Epidermal melanocyte (primary cell): ENCODE measurements at regions not wholly inside any gene's neighbourhood (a gene's known extent, or its start where the extent isn't known, plus 50 kb on each side); places are given as distances from the start of the nearest gene placed in this dataset.

Experiments used
- DNase-seq: peaks from one replicate; pipeline ENCODE4 v3.0.0; 2011; ENCODE audit warnings: low spot score; ENCODE audit not compliant: insufficient read length

DNA sequence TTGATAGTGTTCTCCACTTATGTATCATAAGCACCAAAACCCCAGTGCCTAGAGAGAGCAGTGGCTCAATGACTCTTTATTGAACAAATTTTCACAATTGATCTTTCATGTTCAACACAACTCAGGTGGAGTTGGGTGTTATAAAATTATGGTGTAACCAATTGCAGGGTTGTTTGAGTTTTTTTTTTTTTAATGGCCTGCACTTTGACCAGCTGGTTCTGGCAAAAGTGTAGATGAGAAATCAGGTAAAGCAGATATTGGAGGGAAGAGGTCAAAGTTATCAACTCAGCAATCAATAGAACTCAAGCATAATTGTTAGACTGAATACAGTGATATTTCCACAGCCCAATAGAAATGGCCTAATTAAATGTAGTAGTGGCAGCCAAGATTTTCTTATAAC is 1386.3 kb downstream of the SUCLG1 start:
- DNase-seq, result no peak

DNA sequence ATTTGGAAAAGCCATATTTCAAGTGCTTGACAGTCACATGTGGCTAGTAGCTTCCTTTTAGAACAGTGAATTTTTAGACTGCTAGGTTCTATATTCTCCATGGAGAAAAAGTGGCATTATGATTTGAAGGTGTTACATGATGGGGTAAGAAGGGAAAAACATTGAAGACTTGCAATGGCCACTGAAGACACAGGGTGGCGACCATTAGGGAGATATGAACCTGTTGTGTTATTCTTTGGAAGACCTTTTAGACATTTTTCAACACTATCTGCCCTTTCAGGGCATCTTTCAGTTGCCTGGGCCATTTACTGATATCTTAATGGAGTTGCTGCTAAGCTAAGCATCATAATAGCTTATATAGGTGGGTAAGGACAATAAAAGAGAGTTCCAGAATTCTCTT is 1387.2 kb downstream of the SUCLG1 start:
- no peak for DNase-seq

DNA sequence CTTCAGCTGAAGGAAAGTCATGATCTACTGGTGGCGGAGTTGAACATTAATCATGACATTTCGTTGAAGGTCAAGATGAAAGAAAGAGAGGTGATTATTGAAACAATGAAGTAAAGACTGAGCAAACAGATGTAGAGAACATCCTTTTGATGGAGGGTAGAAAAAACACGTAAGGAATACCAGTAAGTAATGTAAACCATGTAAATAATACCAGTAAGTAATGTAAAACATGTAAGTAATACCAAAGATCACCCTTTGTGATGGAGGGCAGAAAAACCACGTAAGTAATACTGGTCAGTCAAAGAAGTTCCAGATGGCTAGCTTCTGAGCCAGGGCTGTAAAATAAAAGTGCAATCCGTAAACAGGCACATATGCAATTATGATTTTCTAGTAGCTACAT is 1387.7 kb downstream of the SUCLG1 start:
- DNase-seq, result no peak

DNA sequence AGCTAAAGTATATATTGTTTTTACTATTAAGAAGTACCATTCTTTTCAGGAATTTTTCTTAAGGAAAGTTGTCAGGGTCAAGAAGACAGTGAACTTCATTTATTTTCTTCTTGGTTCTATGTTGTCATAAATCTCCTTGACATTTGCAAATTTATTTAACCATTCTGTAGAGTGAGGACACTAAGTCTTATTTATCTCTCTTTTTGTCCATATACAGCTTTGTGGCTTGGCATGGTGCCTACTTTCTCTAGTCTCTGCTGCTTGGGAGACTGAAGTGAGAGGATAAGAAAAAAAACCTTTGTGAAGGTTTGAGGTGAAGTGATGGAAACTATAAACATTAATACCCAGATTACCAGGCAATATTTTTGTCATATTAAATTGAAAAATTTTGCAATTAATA is 1389.4 kb downstream of the SUCLG1 start:
- no peak for DNase-seq

DNA sequence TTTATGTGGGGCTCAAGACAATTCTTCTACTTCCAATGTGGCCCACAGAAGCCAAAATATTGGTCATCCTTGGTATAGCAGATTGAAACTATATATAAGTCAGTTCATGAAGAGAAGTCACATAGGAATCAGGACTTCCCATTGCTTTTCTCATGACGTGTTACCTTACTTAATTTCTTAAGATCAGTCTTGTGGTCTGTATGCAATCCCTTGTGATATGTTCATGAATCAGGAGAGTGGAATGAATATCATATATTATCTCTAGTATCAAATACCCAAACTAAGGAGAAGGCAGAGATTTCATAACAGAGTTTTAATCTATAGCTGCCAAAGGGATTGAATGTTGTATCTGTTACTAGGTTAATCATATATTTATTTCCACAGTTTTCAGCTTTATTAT is 1390.4 kb downstream of the SUCLG1 start:
- no peak for DNase-seq

DNA sequence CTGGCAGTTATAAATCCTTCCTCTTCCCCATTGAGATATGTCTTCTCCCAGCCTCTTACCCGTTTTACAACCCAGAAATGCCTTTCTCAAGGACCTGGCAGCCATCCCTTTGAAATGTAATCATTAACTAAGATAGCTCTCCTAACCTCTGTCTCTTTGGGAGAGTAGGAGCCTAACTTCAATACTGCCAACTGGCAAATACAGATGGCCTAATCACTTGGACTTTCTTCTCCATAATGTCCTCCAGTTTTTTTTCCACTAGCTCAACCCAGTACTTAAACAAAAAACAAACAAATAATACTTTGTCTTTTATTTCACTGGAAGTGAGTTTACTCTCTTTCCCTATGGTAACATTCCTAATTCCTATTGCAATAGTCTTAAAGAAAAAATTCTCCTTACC is 1391.1 kb downstream of the SUCLG1 start:
- no peak for DNase-seq

DNA sequence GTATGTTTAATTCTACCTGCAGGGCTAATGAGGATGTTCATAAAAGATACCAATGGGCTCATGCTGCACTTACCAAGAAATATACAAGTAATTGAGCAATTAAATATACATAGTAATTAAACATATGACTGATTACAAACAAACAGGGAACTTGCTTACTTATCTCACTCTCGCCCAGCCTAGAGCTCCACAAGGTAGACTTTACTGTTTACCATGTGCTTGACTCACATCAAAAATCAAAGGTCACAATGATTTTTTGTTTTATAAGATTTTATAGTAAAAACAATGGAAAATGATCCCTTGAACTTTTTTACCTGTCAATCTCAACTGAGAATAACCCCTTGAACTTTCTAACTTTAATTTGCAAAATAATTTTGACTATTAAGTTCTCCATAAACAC is 1395.1 kb downstream of the SUCLG1 start:
- DNase-seq, result no peak

DNA sequence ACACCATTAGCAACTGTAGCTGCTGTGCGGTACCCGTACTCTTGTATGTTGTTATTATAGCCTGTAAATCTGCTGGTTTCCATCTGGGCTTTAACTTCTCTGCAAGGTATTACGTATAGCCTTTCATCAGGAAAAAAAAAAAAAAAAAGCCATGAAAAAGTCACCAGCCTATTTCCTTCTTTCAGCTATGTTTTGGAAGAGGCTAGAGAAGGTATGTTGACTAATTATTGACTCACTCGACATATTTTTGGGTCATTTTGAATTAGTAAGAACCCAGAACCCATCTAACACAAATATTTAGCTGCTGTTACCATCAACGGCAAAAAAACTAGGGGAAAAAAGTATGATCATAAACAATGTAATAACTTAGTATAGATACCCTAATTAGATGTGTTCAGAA is 1395.6 kb downstream of the SUCLG1 start:
- DNase-seq, result no peak

DNA sequence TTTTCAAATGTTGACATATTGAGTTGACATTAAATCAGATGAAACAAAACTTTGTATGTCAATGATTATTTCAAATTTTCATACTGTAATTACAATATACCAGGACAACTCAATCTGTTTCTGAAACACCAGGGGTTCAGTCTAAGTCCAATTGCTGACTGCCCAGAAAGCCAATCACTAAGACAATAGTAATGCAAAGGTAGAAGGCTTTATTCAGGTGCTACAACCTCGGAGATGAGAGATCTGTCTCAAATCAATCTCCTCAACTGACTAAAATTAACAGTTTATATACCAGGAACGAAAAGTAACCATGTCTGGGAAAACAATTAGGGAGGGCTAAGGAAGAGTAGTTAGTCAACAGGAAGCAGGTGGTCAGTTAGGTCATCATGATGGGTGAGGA is 1400.4 kb downstream of the SUCLG1 start:
- no peak for DNase-seq

DNA sequence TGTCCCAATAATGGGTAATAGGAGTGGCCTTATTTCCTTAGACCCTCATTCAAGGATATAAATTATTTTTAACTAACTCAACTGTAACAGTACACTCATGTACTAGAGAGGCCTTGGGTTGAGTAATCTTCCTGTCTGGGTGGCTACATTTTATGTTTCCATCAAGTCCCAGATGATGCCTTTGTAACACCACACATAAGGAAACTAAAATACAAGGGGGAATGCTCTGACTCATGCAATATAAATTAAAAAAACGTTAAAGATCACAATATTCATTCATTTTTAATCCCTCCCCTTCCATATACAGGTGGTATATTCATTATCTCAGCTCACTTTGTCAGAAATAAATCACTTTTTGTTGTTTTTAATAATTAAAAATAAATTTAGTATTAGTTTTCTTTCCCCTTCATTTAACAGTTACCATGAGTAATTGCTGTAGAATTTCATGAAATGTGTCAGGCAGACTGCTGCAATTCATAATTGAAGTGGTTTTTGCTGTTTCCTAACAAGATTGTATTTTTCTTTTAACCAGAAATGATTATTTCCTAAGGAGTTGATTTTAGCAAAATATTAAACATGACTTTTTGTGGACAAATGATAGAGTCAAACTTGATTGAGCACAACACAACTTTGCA is 1403.6 kb downstream of the SUCLG1 start:
- peak; percentile 23 for DNase-seq

DNA sequence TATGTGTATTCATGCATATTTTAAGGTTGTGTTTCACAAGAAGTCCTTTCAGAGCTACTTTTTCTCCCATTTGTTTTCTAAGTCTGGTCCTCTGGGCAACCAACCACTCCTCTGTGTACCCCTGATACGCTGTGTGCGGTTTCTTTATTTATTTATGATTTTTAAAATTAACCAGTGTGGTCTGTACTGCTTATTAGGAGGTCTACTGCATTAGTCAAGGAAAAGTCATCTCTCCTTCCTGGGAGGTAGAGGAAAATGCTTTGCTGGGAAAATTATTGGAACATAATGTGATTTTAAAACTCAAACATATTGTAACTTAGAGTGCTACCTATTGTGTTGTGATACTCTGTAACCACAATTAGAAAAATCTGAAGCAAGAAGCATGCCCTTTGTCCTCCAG is 1404.3 kb downstream of the SUCLG1 start:
- DNase-seq, result no peak

DNA sequence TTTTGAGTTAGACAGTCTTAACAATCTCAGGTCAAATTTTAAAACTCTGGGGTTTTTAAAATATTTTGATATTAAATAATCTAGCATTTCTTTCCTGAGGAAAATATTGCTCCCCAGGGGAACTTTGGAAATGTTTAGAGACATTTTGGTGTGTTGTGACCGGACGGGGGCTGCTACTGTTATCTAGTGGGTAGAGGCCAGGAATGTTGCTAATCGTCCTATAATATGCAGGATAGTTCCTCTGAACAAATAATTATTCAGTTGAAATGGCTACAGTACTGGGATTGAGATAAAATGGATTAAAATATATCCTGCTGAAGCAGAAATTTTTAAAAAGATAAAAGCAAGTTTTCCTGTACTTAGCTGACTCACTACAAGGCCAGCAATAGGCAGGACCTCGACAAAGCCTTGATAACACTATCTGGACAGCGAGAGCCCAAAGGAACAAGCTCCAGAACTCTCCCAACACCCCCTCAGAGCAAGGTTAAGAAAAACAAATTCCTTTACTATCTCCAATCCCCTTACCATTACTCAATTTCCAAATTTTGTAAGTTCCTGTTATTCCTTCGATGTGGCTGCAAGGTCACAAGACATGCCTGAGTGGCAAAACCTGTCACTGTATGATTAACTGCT is 1407.4 kb downstream of the SUCLG1 start:
- no peak for DNase-seq

DNA sequence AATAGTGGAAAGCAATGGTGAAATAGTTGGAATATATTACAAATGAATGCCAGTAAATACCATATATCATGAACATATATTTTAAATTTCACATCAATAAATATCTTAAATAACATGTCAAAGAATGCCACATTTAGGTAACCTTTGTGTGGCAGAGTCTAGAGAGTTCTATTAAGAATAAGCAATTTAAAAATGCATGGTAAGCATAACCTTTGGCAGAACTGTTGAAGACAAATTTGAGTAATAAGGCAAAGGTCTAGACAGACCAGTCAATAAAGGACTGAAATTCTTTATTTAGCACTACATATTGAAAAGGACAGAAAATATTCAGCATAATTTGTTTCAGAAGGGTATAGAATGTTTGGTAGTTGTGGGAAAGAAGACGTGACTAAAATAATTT is 1417.0 kb downstream of the SUCLG1 start:
- DNase-seq, result no peak

DNA sequence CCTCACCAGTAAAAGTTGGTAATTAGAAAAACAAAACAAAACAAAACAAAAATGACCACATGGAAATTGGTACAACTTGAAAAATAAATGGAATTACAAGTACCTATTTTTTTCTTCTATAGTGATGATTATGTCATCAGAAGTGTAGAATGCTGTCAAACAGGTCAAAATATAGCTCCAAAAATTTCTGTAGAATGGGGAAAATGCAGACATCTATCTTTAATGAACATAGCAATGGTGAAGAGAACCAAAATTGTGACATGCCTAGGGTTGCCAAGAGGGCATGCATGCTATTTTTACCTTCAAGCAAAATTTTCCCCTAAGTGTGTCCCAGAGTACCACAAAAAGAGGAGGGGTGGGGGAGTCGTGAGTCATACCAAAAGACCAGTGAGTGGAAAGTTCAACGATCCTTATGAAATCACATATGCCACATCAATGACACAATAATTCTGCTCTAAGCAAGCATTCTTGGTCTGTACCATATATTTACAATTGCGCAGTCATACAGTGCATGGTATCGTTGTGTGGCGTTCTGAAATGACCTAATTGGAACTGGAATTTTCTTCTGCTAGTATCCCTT is 1436.4 kb downstream of the SUCLG1 start:
- no peak for DNase-seq

DNA sequence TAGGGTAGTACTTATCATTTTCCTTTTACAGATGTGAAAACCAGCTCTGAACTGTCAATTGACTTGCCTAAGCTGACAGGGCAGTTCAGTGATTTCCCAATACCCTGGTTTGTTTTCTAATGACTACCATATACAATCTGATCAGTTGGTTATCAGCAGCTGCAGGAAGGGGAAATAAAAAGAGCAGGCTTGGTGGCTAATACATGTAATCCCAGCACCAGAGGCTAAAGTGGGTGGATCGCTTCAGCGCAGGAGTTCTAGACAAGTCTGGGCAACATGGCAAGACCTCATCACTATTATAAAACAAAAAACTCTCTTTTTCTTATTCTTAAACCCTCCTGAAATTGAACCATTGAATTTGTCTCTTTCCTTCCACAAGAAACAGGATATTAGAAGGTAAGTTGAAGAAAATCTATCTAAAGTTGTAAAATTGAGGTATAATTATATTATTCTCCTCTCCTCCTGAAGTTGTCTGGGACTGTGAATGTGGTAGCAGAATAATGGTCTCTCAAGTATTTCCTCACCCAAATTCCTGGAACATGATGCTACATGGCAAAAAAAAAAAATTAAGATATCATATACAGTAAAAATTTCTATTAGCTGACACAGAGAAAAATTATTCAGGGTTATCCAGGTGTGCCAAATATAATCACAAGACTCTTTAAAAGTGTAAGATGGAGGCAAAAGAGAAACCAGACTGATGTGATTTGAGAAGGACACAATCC is 1441.6 kb downstream of the SUCLG1 start:
- DNase-seq, result no peak

DNA sequence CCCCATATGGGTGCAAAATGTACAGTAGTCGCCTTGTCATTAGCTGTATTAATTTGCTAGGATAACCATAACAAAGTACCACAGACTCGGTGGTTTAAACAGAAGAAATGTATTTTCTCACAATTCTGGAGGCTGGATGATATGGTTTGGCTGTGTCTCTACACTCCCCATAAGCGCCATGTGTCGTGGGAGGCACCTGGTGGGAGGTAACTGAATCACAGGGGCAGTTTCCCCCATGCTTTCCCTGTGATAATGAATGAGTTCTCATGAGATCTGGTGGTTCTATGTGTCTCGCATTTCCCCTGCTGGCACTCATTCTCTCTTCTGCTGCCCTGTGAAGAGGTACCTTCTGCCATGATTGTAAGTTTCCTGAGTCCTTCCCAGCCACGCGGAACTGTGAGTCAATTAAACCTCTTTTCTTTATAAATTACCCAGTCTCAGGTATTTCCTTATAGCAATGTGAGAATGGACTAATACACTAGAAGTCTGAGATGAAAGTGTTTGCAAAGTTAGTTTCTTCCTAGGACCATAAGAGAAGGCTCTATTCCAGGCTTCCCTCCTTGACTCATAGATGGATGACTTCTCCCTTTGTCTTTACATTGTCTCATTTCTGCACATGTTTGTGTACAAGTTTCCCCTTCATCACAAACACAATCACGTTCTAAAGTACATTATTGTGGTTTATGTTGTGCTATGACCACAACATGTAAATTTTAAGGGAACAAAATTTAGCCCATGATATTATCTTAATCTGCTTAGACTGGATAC is 1442.6 kb downstream of the SUCLG1 start:
- no peak for DNase-seq

DNA sequence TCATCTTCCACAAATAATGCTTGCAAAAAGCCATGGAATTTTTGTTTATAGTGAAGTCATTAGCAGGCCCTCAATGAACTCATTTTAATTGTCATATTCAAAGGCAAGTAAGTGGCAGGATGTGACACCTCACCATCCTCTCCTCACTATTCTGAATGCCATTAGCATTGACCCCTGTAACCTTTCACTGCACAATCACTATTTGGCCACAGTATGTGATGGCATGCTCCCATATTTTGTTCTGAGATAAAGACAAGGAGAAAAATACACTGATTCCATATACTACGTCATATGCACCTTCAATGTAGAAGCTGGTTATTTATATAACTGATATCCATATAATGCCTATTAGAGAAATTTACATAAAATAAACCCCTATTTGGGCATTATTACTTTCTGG is 1443.2 kb downstream of the SUCLG1 start:
- no peak for DNase-seq

DNA sequence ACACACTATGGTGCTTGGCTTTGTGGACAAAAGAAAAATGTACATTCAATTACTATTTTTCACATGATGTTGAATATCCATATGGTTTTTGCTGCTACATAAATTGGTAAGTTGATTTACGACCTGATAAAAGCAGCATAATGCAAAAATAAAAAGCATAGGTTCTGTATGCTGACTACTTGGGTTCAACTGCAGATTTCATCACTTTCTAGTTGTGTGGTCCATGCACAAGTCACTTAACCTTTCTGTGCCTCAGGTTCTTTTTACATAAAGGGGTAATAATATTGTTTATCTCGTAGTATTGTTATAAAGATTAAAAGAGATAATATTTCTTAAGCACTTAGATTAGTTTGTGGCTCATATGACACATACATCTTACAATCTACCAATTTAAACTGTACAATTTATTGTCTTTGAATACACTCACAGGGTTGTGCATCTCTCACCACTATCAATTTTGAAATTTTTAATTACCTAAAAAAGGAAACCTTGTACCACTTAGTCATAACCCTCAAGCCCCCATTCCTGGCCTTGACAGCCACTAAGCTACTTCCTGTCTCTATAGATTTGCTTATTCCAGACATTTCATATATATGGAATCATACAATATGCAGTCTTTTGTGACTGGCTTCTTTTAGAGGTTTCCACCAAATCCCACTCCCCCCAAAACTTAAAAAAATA is 1443.9 kb downstream of the SUCLG1 start:
- no peak for DNase-seq

DNA sequence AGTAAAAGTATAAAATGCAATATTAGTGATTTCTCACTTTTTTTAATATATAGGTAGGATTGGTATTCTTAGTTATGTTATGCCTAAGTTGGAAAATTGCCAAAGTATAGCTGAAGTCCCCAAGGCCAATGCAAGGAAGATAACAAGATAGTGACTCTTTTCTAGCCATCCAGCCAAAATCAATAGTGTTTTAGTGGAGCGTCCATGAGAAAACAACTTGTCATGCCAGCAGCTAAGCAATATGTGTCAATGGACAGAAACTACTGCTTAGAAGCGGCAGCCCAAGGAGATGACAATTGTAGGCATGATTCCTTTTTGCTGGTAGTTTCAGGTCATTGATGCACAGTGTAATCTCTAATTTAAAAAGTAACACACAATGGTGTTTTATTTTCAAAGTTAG is 1444.6 kb downstream of the SUCLG1 start:
- DNase-seq, result no peak

DNA sequence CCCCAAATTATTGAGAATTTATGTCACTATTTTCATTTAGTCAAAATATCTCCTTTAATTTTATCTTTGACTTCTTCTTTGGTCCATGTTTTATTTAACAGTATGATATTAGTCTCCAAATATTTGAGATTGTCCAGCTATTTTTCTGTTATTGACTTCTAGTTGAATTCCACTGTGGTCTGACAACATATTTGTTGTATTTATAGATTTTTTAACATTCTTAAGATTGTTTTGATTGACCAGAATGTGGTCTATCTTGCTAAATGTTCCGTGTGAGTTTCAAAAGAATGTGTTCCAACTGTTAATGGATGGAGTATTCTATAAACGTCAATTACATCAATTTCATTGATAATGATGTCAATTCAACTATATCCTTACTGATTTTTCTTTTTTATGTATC is 1452.1 kb downstream of the SUCLG1 start:
- no peak for DNase-seq

DNA sequence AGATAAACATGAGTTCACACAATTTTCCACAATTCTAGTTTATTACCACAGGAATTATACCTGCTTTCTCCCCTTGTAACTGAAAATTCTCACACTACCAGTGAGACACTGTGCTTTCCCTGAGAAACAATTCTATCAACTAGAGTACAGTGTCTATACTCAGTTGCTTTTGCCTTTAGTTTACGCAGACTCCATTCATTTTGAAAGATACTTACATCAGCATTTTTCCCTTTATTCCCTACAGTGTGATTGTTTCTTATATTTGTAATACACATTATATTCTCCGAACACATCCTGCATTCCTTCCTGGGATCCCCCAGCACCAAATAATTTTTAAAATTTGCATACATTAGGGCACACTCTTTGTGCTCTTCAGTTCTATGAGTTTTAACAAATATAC is 1455.5 kb downstream of the SUCLG1 start:
- DNase-seq, result no peak
